ENCODE measurements at regions not wholly inside any gene's neighbourhood (a gene's known extent, or its start where the extent isn't known, plus 50 kb on each side); places are given as distances from the start of the nearest gene placed in this dataset.

GRCh38 chr13:111548805-111549204 lies 228.4 kb downstream of the TEX29 start:
- DNase-seq = no peak
- no peaks in the 10 kb centered on the region for H3K4me1 ChIP-seq
- 85 to 87% methylated on average over 10 of the region's 10 CpGs for WGBS, 2 donors
- H3K36me3 ChIP-seq = no peaks in the 10 kb centered on the region
- TF ChIP-seq EP300 (IDR thresholded peaks at IDR 0.05) (no peak), POLR2AphosphoS5 (IDR thresholded peaks at IDR 0.05) (no peak), POLR2A (IDR thresholded peaks at IDR 0.05) (no peak), CTCF (IDR thresholded peaks at IDR 0.05) (no peak)
- no peaks in the 10 kb centered on the region for H3K27me3 ChIP-seq
- intact Hi-C loops (cut with DNase I) = no loop called here
- H3K9me3 ChIP-seq = no peaks in the 10 kb centered on the region
- no peak overlapping the region for H3K27ac ChIP-seq
- H3K4me3 ChIP-seq = no peak overlapping the region

- H3K4me3 ChIP-seq = no peak overlapping the region
- no peaks in the 10 kb centered on the region for H3K4me1 ChIP-seq
- H3K9me3 ChIP-seq = no peaks in the 10 kb centered on the region
- H3K27ac ChIP-seq = no peak overlapping the region
- TF ChIP-seq POLR2A (IDR thresholded peaks at IDR 0.05) (no peak), EP300 (IDR thresholded peaks at IDR 0.05) (no peak), POLR2AphosphoS5 (IDR thresholded peaks at IDR 0.05) (no peak)
- H3K27me3 ChIP-seq = no peaks in the 10 kb centered on the region
- WGBS, 2 donors = 10 to 31% methylated on average over 2 of the region's 2 CpGs
- intact Hi-C loops (cut with DNase I) = no loop called here
- no peaks in the 10 kb centered on the region for H3K36me3 ChIP-seq
- DNase-seq = no peak
These were observed 229.0 kb downstream of the TEX29 start for GRCh38 chr13:111549464-111549863.

DNA sequence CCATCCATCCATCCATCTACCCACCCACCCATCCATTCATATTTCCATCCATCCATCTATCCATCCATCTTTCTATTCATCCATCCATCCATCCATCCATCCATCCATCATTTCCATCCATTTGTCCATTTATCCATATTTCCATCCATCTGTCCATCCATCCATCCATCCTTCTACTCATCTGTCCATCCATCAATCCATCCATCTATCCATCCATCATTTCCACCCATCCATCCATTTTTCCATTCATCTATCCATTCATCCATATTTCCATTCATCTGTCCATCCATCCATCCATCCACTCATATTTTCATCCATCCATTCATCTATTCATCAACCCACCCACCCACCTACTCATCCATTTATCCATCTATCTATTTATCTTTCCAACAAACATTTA lies 229.6 kb downstream of the TEX29 start:
- Histone ChIP-seq H3K36me3 (no peaks in the 10 kb centered on the region), H3K4me1 (no peaks in the 10 kb centered on the region), H3K27ac (no peak overlapping the region), H3K9me3 (no peaks in the 10 kb centered on the region), H3K27me3 (no peaks in the 10 kb centered on the region), H3K4me3 (no peak overlapping the region)
- intact Hi-C loops (cut with DNase I) = no loop called here
- DNase-seq = no peak
- TF ChIP-seq EP300 (IDR thresholded peaks at IDR 0.05) = no peak
- no peak for TF ChIP-seq CTCF (IDR thresholded peaks at IDR 0.05)
- TF ChIP-seq POLR2AphosphoS5 (IDR thresholded peaks at IDR 0.05) = no peak
- TF ChIP-seq POLR2A (IDR thresholded peaks at IDR 0.05) = no peak

DNA sequence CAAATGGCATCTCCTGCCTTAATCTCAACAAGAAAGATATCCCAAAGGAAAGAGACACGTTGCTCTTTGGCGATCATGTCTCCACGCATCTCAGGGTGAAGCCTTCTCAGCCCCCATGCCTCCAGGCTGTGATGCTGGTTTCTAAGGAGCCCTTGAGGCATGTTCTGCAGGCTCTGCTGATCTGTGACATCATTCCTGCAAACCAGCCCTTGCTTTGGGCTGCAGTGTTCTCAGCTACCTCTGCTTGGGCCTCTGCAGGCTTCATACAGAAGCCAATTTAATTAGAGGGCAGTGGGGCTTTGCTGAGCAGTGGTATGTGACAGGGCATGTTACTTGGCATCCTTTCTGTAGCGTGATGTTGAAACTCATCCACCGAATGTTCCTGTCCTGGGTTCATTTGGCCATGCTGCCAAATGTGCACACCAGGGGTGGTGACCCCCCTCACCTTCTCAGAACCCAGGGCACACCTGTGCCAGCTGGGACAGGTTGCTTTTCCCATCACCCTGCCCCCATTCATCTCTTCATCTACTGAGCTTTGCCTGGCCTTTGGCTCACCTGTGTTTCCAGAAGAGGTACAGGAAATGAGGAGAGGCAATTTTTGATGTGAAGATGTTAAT lies 230.9 kb downstream of the TEX29 start:
- H3K4me3 ChIP-seq = no peak overlapping the region
- WGBS, 2 donors = 84% methylated on average over 5 of the region's 5 CpGs
- no peaks in the 10 kb centered on the region for H3K36me3 ChIP-seq
- intact Hi-C loops (cut with DNase I) = no loop called here
- no peaks in the 10 kb centered on the region for H3K4me1 ChIP-seq
- H3K27me3 ChIP-seq = no peaks in the 10 kb centered on the region
- TF ChIP-seq CTCF (IDR thresholded peaks at IDR 0.05) = no peak
- no peak for TF ChIP-seq POLR2A (IDR thresholded peaks at IDR 0.05)
- TF ChIP-seq EP300 (IDR thresholded peaks at IDR 0.05) = no peak
- TF ChIP-seq POLR2AphosphoS5 (IDR thresholded peaks at IDR 0.05) = no peak
- no peaks in the 10 kb centered on the region for H3K9me3 ChIP-seq
- no peak overlapping the region for H3K27ac ChIP-seq
- DNase-seq = no peak

- H3K27ac ChIP-seq = no peak overlapping the region
- H3K27me3 ChIP-seq = no peaks in the 10 kb centered on the region
- H3K36me3 ChIP-seq = no peaks in the 10 kb centered on the region
- no peaks in the 10 kb centered on the region for H3K9me3 ChIP-seq
- no peak for DNase-seq
- intact Hi-C loops (cut with DNase I) = no loop called here
- TF ChIP-seq CTCF (IDR thresholded peaks at IDR 0.05) = no peak
- TF ChIP-seq POLR2AphosphoS5 (IDR thresholded peaks at IDR 0.05) = no peak
- no peak overlapping the region for H3K4me3 ChIP-seq
- no peaks in the 10 kb centered on the region for H3K4me1 ChIP-seq
- 88 to 89% methylated on average over 10 of the region's 10 CpGs for whole genome bisulfite sequencing, 2 donors
These were observed 232.6 kb downstream of the TEX29 start for GRCh38 chr13:111552891-111553655.

Measured in sigmoid colon (tissue), 6 donors.